ENCODE measurements at regions not wholly inside any gene's neighbourhood (a gene's known extent, or its start where the extent isn't known, plus 50 kb on each side); places are given as distances from the start of the nearest gene placed in this dataset.
"Not testable (repeated sequence)": the region's sequence is repeated elsewhere in the genome, so short reads cannot be mapped to it uniquely, and the experiment has no call there.

- TF ChIP-seq CTCF, POLR2A (IDR thresholded peaks at IDR 0.05): not testable (repeated sequence)
These were observed 51.8 kb upstream of the SLC39A8 start for GRCh38 chr4:102397056-102397455.

Measured in prostate gland (tissue), 2 donors.